Mammary epithelial cell (primary cell): ENCODE measurements at regions not wholly inside any gene's neighbourhood (a gene's known extent, or its start where the extent isn't known, plus 50 kb on each side); places are given as distances from the start of the nearest gene placed in this dataset.

Experiments
- EZH2 ChIP-seq: IDR thresholded peaks from 2 replicates; pipeline ENCODE4 v1.6.1; 2012; ENCODE audit warnings: low read length, inconsistent platforms, borderline replicate concordance
- TF ChIP-seq, protein P1 (sequence below), 2 donors: IDR thresholded peaks in 1 of 2; conservative IDR thresholded peaks in 1 of 2; 2 replicates each; pipeline ENCODE4 v1.5.1; 2011 to 2012; ENCODE audit warnings: inconsistent platforms in 2 of 2, low read length in 2 of 2, mild to moderate bottlenecking in 2 of 2, control low read depth in 1 of 2, low read depth in 1 of 2; ENCODE audit not compliant: insufficient read depth in 1 of 2; ENCODE audit errors: extremely low read depth in 1 of 2

DNA sequence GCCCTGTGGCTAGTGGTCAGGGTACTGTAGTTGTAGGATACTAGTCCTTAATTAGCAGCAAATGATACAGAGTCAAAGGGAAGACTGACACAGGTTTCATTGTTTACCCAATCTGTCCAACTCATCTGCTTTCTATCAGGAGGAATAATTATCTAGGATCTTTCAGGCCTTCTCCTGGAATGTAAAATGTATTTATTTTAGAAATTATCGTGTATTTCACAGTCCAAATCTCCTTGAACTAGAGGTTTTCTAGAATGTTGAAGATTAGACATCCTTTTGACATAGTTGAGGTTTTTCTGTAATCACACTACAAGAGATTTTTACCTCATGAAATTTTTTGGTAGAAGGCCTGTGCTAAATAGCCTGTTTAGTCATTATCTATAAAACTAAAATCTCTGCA lies 1694.8 kb upstream of the PCDH20 start:
- TF ChIP-seq, protein P1, sequence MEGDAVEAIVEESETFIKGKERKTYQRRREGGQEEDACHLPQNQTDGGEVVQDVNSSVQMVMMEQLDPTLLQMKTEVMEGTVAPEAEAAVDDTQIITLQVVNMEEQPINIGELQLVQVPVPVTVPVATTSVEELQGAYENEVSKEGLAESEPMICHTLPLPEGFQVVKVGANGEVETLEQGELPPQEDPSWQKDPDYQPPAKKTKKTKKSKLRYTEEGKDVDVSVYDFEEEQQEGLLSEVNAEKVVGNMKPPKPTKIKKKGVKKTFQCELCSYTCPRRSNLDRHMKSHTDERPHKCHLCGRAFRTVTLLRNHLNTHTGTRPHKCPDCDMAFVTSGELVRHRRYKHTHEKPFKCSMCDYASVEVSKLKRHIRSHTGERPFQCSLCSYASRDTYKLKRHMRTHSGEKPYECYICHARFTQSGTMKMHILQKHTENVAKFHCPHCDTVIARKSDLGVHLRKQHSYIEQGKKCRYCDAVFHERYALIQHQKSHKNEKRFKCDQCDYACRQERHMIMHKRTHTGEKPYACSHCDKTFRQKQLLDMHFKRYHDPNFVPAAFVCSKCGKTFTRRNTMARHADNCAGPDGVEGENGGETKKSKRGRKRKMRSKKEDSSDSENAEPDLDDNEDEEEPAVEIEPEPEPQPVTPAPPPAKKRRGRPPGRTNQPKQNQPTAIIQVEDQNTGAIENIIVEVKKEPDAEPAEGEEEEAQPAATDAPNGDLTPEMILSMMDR (conservative IDR thresholded peaks at IDR 0.05 in 1 of 2, IDR thresholded peaks at IDR 0.05 in 1 of 2; ENCODE audit: extremely low read depth in 1 of 2, insufficient read depth in 1 of 2, low read depth in 1 of 2, low read length in 2 of 2), result no peak
- no peak for TF ChIP-seq EZH2
